Osteoblast (primary cell): ENCODE measurements at regions not wholly inside any gene's neighbourhood (a gene's known extent, or its start where the extent isn't known, plus 50 kb on each side); places are given as distances from the start of the nearest gene placed in this dataset.

ENCODE experiments used
- DNase-seq: peaks from one replicate; pipeline ENCODE4 v3.0.0; 2011; ENCODE audit warnings: low spot score, mixed read lengths; ENCODE audit not compliant: insufficient read length; ENCODE audit errors: missing footprints
- H2AFZ ChIP-seq: 2 replicates; pipeline ENCODE4 v1.6.0; 2011; ENCODE audit warnings: mild to moderate bottlenecking, low read length
- H3K27ac ChIP-seq: 2 replicates; pipeline ENCODE4 v1.5.1; 2011; ENCODE audit warnings: mild to moderate bottlenecking, low read depth, low read length, moderate library complexity
- H3K27me3 ChIP-seq: 2 replicates; pipeline ENCODE4 v1.6.0; 2012; ENCODE audit warnings: mild to moderate bottlenecking, control low read depth, inconsistent platforms, low read length, moderate library complexity; ENCODE audit not compliant: insufficient read depth
- H3K36me3 ChIP-seq: 2 replicates; pipeline ENCODE4 v1.5.1; 2011; ENCODE audit warnings: mild to moderate bottlenecking, low read length, control low read depth, moderate library complexity; ENCODE audit not compliant: insufficient read depth
- H3K4me1 ChIP-seq: 2 replicates; pipeline ENCODE4 v1.5.1; 2011; ENCODE audit warnings: mild to moderate bottlenecking, low read length, control low read depth, moderate library complexity; ENCODE audit not compliant: insufficient read depth
- H3K4me2 ChIP-seq: 2 replicates; pipeline ENCODE4 v1.6.0; 2011; ENCODE audit warnings: mild to moderate bottlenecking, low read length; ENCODE audit not compliant: insufficient read depth
- H3K4me3 ChIP-seq: fragments of 200-600 bp; sonication (generic); 3 replicates; pipeline ENCODE4 v1.5.1; 2012; ENCODE audit warnings: mild to moderate bottlenecking, low read length, inconsistent platforms; ENCODE audit not compliant: insufficient read depth
- H3K79me2 ChIP-seq: 2 replicates; pipeline ENCODE4 v1.6.0; 2012; ENCODE audit warnings: mild to moderate bottlenecking, low read length, control low read depth, inconsistent platforms; ENCODE audit not compliant: insufficient read depth
- H3K9me3 ChIP-seq: 2 replicates; pipeline ENCODE4 v1.5.1; 2011; ENCODE audit warnings: low read depth, low read length, control low read depth
- H4K20me1 ChIP-seq: 2 replicates; pipeline ENCODE4 v1.6.0; 2012; ENCODE audit warnings: mild to moderate bottlenecking, low read length, control low read depth; ENCODE audit not compliant: insufficient read depth
- CTCF ChIP-seq: IDR thresholded peaks from 2 replicates; pipeline ENCODE4 v1.5.1; 2011; ENCODE audit warnings: mild to moderate bottlenecking, low read depth, low read length, moderate library complexity; ENCODE audit errors: extremely low read depth

- H3K4me2 ChIP-seq: no peak overlapping the region
- TF ChIP-seq CTCF: no peak
- no peak overlapping the region for H3K4me3 ChIP-seq
- H2AFZ ChIP-seq: no peak overlapping the region
- H3K79me2 ChIP-seq: no peaks in the 10 kb centered on the region
- H3K27me3 ChIP-seq: no peaks in the 10 kb centered on the region
- no peaks in the 10 kb centered on the region for H3K4me1 ChIP-seq
- no peaks in the 10 kb centered on the region for H3K9me3 ChIP-seq
- no peak overlapping the region for H3K27ac ChIP-seq
- H4K20me1 ChIP-seq: no peaks in the 10 kb centered on the region
- H3K36me3 ChIP-seq: no peaks in the 10 kb centered on the region
- no peak for DNase-seq
Observed at GRCh38 chr10:4326647-4327046, 499.4 kb upstream of the AKR1E2 start.

- Histone ChIP-seq H3K9me3 (no peaks in the 10 kb centered on the region), H2AFZ (peak overlapping the region; percentile 18), H3K27me3 (no peaks in the 10 kb centered on the region), H4K20me1 (no peaks in the 10 kb centered on the region), H3K79me2 (no peaks in the 10 kb centered on the region), H3K36me3 (no peaks in the 10 kb centered on the region), H3K27ac (no peak overlapping the region), H3K4me1 (peaks cover 17% of the 10 kb centered on the region), H3K4me2 (no peak overlapping the region), H3K4me3 (no peak overlapping the region)
- TF ChIP-seq CTCF: no peak
- DNase-seq: no peak
Observed at GRCh38 chr10:4319870-4320367, 506.1 kb upstream of the AKR1E2 start.

GRCh38 chr10:4316161-4316810, 509.7 kb upstream of the AKR1E2 start:
- no peaks in the 10 kb centered on the region for H3K9me3 ChIP-seq
- H3K27me3 ChIP-seq: no peaks in the 10 kb centered on the region
- H3K4me1 ChIP-seq: peaks cover 17% of the 10 kb centered on the region
- no peaks in the 10 kb centered on the region for H3K36me3 ChIP-seq
- peak; percentile 24 for TF ChIP-seq CTCF
- peak overlapping the region; percentile 90 for H3K27ac ChIP-seq
- peak overlapping the region; percentile 82 for H3K4me2 ChIP-seq
- H3K4me3 ChIP-seq: peak overlapping the region; percentile 57
- peak overlapping the region; percentile 13 for H2AFZ ChIP-seq
- DNase-seq: peak; percentile 88
- no peaks in the 10 kb centered on the region for H3K79me2 ChIP-seq
- no peaks in the 10 kb centered on the region for H4K20me1 ChIP-seq

GRCh38 chr10:4315551-4315950, 510.5 kb upstream of the AKR1E2 start:
- H3K27ac ChIP-seq: peak overlapping the region; percentile 90
- DNase-seq: no peak
- peak overlapping the region; percentile 5 for H2AFZ ChIP-seq

More at GRCh38 chr10:4315551-4315950, 510.5 kb upstream of the AKR1E2 start:
- H3K79me2 ChIP-seq: no peaks in the 10 kb centered on the region
- peak overlapping the region; percentile 57 for H3K4me3 ChIP-seq
- no peaks in the 10 kb centered on the region for H3K36me3 ChIP-seq
- peaks cover 17% of the 10 kb centered on the region for H3K4me1 ChIP-seq
- H4K20me1 ChIP-seq: no peaks in the 10 kb centered on the region
- no peaks in the 10 kb centered on the region for H3K9me3 ChIP-seq
- H3K4me2 ChIP-seq: peak overlapping the region; percentile 82
- no peak for TF ChIP-seq CTCF
- H3K27me3 ChIP-seq: no peaks in the 10 kb centered on the region
